Ovary (tissue), 7 donors: ENCODE measurements at regions not wholly inside any gene's neighbourhood (a gene's known extent, or its start where the extent isn't known, plus 50 kb on each side); places are given as distances from the start of the nearest gene placed in this dataset.

ENCODE experiments used
- DNase-seq, 5 donors: peaks; one replicate each; pipeline ENCODE4 v3.0.0-alpha.2; 2019 to 2020
- H3K27ac ChIP-seq, 2 donors: fragments of 200-600 bp; one replicate each; pipeline versions ENCODE4 v1.5.1 to v1.8.0; 2019 to 2022
- H3K27me3 ChIP-seq: fragments of 200-600 bp; one replicate; pipeline ENCODE4 v1.8.0; 2022
- H3K36me3 ChIP-seq: fragments of 200-600 bp; sonication (generic); one replicate; pipeline ENCODE4 v1.5.1; 2019
- H3K4me1 ChIP-seq: one replicate; pipeline ENCODE4 v1.8.1; 2013; ENCODE audit warnings: mild to moderate bottlenecking, moderate library complexity; ENCODE audit not compliant: insufficient read depth
- H3K4me3 ChIP-seq: fragments of 200-600 bp; sonication (generic); one replicate; pipeline ENCODE4 v1.5.1; 2017
- H3K9me3 ChIP-seq, 2 donors: fragments of 200-600 bp in 1 of 2; sonication (generic) in 1 of 2; one replicate each; pipeline versions ENCODE4 v1.5.1 to v1.8.1; 2013 to 2019; ENCODE audit warnings: mild to moderate bottlenecking in 1 of 2, moderate library complexity in 1 of 2
- EP300 ChIP-seq: sonication (generic); formaldehyde crosslinking; IDR thresholded peaks from one replicate; pipeline ENCODE4 v1.6.1; 2017; ENCODE audit warnings: antibody characterized with exemption
- POLR2A ChIP-seq: fragments of 450-650 bp; IDR thresholded peaks from one replicate; pipeline ENCODE4 v1.6.1; 2017; ENCODE audit warnings: antibody characterized with exemption, mild to moderate bottlenecking, moderate library complexity
- WGBS, 3 donors: extraction: QIAGEN DNeasy Blood & Tissue Kit in 1 of 3; methylation state at CpG; one replicate each; pipeline versions ENCODE4 v1.1.5 to v1.1.7; 2013 to 2017; 5-methylcytosine and 5-hydroxymethylcytosine counted together
- intact Hi-C, 4 donors: fragments of 100-400 bp; cut with DNase I; formaldehyde crosslinking; loops; one replicate each; pipeline versions ENCODE4 v1.11.0 to v1.15.1; 2022 to 2023
- TF ChIP-seq, protein P1 (sequence below), 3 donors: fragments of 450-650 bp in 2 of 3; fragments of 200-600 bp in 1 of 3; IDR thresholded peaks; one replicate each; pipeline versions ENCODE4 v1.5.1 to v1.8.0; 2016 to 2022; ENCODE audit warnings: antibody characterized with exemption in 3 of 3, mild to moderate bottlenecking in 1 of 3
- donor health status: DM: no; HTN: no; CAD: no; lungs with moderate emphysema.
- donor health status: DM: no; HTN: no; CAD: no.
- donor health status: Bipolar disorder and iron deficiency.
- donor health status: DM: no; HTN: no; CAD: no.
- donor health status: DM: yes; HTN: yes; CAD: no.

GRCh38 chr16:88316941-88317612 lies 65.7 kb upstream of the ZNF469 start:
- Histone ChIP-seq H3K27ac (no peak overlapping the region), H3K9me3 (no peaks in the 10 kb centered on the region), H3K27me3 (no peaks in the 10 kb centered on the region), H3K36me3 (no peaks in the 10 kb centered on the region), H3K4me1 (peaks cover 3% of the 10 kb centered on the region), H3K4me3 (no peak overlapping the region)
- TF ChIP-seq, protein P1, sequence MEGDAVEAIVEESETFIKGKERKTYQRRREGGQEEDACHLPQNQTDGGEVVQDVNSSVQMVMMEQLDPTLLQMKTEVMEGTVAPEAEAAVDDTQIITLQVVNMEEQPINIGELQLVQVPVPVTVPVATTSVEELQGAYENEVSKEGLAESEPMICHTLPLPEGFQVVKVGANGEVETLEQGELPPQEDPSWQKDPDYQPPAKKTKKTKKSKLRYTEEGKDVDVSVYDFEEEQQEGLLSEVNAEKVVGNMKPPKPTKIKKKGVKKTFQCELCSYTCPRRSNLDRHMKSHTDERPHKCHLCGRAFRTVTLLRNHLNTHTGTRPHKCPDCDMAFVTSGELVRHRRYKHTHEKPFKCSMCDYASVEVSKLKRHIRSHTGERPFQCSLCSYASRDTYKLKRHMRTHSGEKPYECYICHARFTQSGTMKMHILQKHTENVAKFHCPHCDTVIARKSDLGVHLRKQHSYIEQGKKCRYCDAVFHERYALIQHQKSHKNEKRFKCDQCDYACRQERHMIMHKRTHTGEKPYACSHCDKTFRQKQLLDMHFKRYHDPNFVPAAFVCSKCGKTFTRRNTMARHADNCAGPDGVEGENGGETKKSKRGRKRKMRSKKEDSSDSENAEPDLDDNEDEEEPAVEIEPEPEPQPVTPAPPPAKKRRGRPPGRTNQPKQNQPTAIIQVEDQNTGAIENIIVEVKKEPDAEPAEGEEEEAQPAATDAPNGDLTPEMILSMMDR (IDR thresholded peaks at IDR 0.05) = no peak
- TF ChIP-seq EP300 (no peak), POLR2A (no peak)
- 89 to 91% (median 90%) methylated on average over 18 of the region's 18 CpGs for WGBS, 3 donors
- DNase-seq = no peak
- intact Hi-C loops = no loop called here

GRCh38 chr16:88317613-88317965 lies 65.2 kb upstream of the ZNF469 start:
- no peaks in the 10 kb centered on the region for H3K36me3 ChIP-seq
- intact Hi-C loops = no loop called here
- no peak for TF ChIP-seq POLR2A
- TF ChIP-seq, protein P1 (IDR thresholded peaks at IDR 0.05) = no peak
- 55 to 76% (median 68%) methylated on average over 11 of the region's 11 CpGs for WGBS, 3 donors
- peaks cover 3% of the 10 kb centered on the region for H3K4me1 ChIP-seq
- no peaks in the 10 kb centered on the region for H3K27me3 ChIP-seq
- H3K9me3 ChIP-seq = no peaks in the 10 kb centered on the region
- H3K27ac ChIP-seq = no peak overlapping the region
- DNase-seq = no peak
- H3K4me3 ChIP-seq = no peak overlapping the region

GRCh38 chr16:88318051-88318450 lies 64.7 kb upstream of the ZNF469 start:
- no peak overlapping the region for H3K4me3 ChIP-seq
- intact Hi-C loops = no loop called here
- no peaks in the 10 kb centered on the region for H3K36me3 ChIP-seq
- peaks cover 3% of the 10 kb centered on the region for H3K4me1 ChIP-seq
- DNase-seq = no peak
- WGBS, 3 donors = 62 to 67% (median 66%) methylated on average over 14 of the region's 14 CpGs
- H3K9me3 ChIP-seq = no peaks in the 10 kb centered on the region
- H3K27ac ChIP-seq = no peak overlapping the region
- TF ChIP-seq EP300 = no peak
- TF ChIP-seq POLR2A = no peak
- TF ChIP-seq, protein P1 (IDR thresholded peaks at IDR 0.05) = no peak
- H3K27me3 ChIP-seq = no peaks in the 10 kb centered on the region

- TF ChIP-seq EP300 (no peak), POLR2A (no peak)
- TF ChIP-seq, protein P1 (IDR thresholded peaks at IDR 0.05) = no peak
- peak in 2 of 5 donors; percentile 22 to 45 for DNase-seq
- Histone ChIP-seq H3K27ac (no peak overlapping the region), H3K36me3 (no peaks in the 10 kb centered on the region), H3K4me1 (peaks cover 3% of the 10 kb centered on the region), H3K27me3 (no peaks in the 10 kb centered on the region), H3K4me3 (no peak overlapping the region), H3K9me3 (no peaks in the 10 kb centered on the region)
- 14 to 19% (median 15%) methylated on average over 14 of the region's 14 CpGs for WGBS, 3 donors
- intact Hi-C loops = no loop called here
Observed at GRCh38 chr16:88318521-88318920, 64.2 kb upstream of the ZNF469 start.
